Neutrophil (primary cell): ENCODE measurements at regions not wholly inside any gene's neighbourhood (a gene's known extent, or its start where the extent isn't known, plus 50 kb on each side); places are given as distances from the start of the nearest gene placed in this dataset.

ENCODE experiments used
- H3K27ac ChIP-seq: fragments of 200-600 bp; sonication (generic); 2 replicates; pipeline ENCODE4 v1.5.1; 2016; ENCODE audit warnings: mild to moderate bottlenecking, moderate library complexity
- H3K27me3 ChIP-seq: fragments of 200-600 bp; sonication (generic); 2 replicates; pipeline ENCODE4 v1.6.0; 2016; ENCODE audit warnings: mild to moderate bottlenecking
- H3K36me3 ChIP-seq: fragments of 200-600 bp; sonication (generic); 2 replicates; pipeline ENCODE4 v1.5.1; 2017
- H3K4me1 ChIP-seq, 2 experiments: fragments of 200-600 bp in 1 of 2; sonication (generic) in 1 of 2; 1 replicate in 1 of 2; 2 replicates in 1 of 2; pipeline versions ENCODE4 v1.5.1 to v1.6.1; 2013 to 2016; ENCODE audit warnings: low read depth in 1 of 2, low read length in 1 of 2, mild to moderate bottlenecking in 1 of 2, moderate library complexity in 1 of 2; ENCODE audit not compliant: control insufficient read depth in 1 of 2, insufficient read depth in 1 of 2
- H3K4me3 ChIP-seq, 2 experiments: fragments of 200-600 bp in 1 of 2; sonication (generic) in 1 of 2; 1 replicate in 1 of 2; 2 replicates in 1 of 2; pipeline ENCODE4 v1.5.1; 2013 to 2016; ENCODE audit warnings: low read depth in 1 of 2, low read length in 1 of 2, mild to moderate bottlenecking in 1 of 2, moderate library complexity in 1 of 2
- H3K9me3 ChIP-seq: fragments of 200-600 bp; sonication (generic); 2 replicates; pipeline ENCODE4 v1.5.1; 2016
- CTCF ChIP-seq: fragments of 200-600 bp; sonication (generic); IDR thresholded peaks from 2 replicates; pipeline ENCODE4 v1.5.1; 2016; ENCODE audit warnings: antibody characterized with exemption

GRCh38 chr1:43034778-43035177 lies 76.1 kb upstream of the SLC2A1 start:
- H3K4me3 ChIP-seq, result no peak overlapping the region
- no peak overlapping the region for H3K27ac ChIP-seq
- H3K4me1 ChIP-seq, result peaks cover 0 to 12% of the 10 kb centered on the region in 2 experiments
- H3K27me3 ChIP-seq, result no peaks in the 10 kb centered on the region
- H3K36me3 ChIP-seq, result no peaks in the 10 kb centered on the region
- H3K9me3 ChIP-seq, result no peaks in the 10 kb centered on the region
- no peak for TF ChIP-seq CTCF

- Histone ChIP-seq H3K27ac (no peak overlapping the region), H3K9me3 (no peaks in the 10 kb centered on the region), H3K36me3 (no peaks in the 10 kb centered on the region), H3K4me1 (peaks cover 0 to 12% of the 10 kb centered on the region in 2 experiments), H3K27me3 (no peaks in the 10 kb centered on the region), H3K4me3 (no peak overlapping the region)
- no peak for TF ChIP-seq CTCF
These were observed 75.6 kb upstream of the SLC2A1 start for GRCh38 chr1:43034195-43034658.

- no peak for TF ChIP-seq CTCF
- Histone ChIP-seq H3K36me3 (no peaks in the 10 kb centered on the region), H3K4me1 (peaks cover 0 to 12% of the 10 kb centered on the region in 2 experiments), H3K4me3 (no peak overlapping the region), H3K27me3 (no peaks in the 10 kb centered on the region), H3K27ac (no peak overlapping the region), H3K9me3 (no peaks in the 10 kb centered on the region)
These were observed 72.9 kb upstream of the SLC2A1 start for GRCh38 chr1:43031316-43032203.

- Histone ChIP-seq H3K9me3 (no peaks in the 10 kb centered on the region), H3K4me1 (no peaks in the 10 kb centered on the region), H3K4me3 (no peak overlapping the region), H3K27me3 (no peaks in the 10 kb centered on the region), H3K36me3 (no peaks in the 10 kb centered on the region), H3K27ac (no peak overlapping the region)
- TF ChIP-seq CTCF, result no peak
These were observed 66.2 kb upstream of the SLC2A1 start for GRCh38 chr1:43024905-43025304.

GRCh38 chr1:43021547-43022474 lies 63.1 kb upstream of the SLC2A1 start:
- no peak for TF ChIP-seq CTCF
- Histone ChIP-seq H3K9me3 (no peaks in the 10 kb centered on the region), H3K4me3 (no peak overlapping the region), H3K36me3 (no peaks in the 10 kb centered on the region), H3K27me3 (no peaks in the 10 kb centered on the region), H3K27ac (no peak overlapping the region), H3K4me1 (no peaks in the 10 kb centered on the region)
